ENCODE measurements at regions not wholly inside any gene's neighbourhood (a gene's known extent, or its start where the extent isn't known, plus 50 kb on each side); places are given as distances from the start of the nearest gene placed in this dataset.

GRCh38 chr9:16352251-16352650 is 518.2 kb downstream of the BNC2 start:
- Histone ChIP-seq H3K9me3 (no peaks in the 10 kb centered on the region), H3K4me1 (no peaks in the 10 kb centered on the region), H3K27ac (no peak overlapping the region), H3K36me3 (no peaks in the 10 kb centered on the region), H3K27me3 (no peaks in the 10 kb centered on the region), H3K4me3 (no peak overlapping the region)
- DNase-seq (peak in 1 of 4 donors; percentile 35), ATAC-seq (no peak)
- TF ChIP-seq CTCF (IDR thresholded peaks at IDR 0.05) = no peak
- intact Hi-C loops (cut with DNase I) = no loop called here

GRCh38 chr9:16352791-16353401 is 517.6 kb downstream of the BNC2 start:
- intact Hi-C loops (cut with DNase I) = no loop called here
- Histone ChIP-seq H3K36me3 (no peaks in the 10 kb centered on the region), H3K4me3 (no peak overlapping the region), H3K27me3 (no peaks in the 10 kb centered on the region), H3K27ac (no peak overlapping the region), H3K9me3 (no peaks in the 10 kb centered on the region), H3K4me1 (no peaks in the 10 kb centered on the region)
- TF ChIP-seq CTCF (IDR thresholded peaks at IDR 0.05) = no peak
- DNase-seq (peak in 2 of 4 donors; percentile 92), ATAC-seq (peak; percentile 65)

GRCh38 chr9:16356196-16356765 is 514.2 kb downstream of the BNC2 start:
- H3K9me3 ChIP-seq = no peaks in the 10 kb centered on the region
- intact Hi-C loops (cut with DNase I) = no loop called here
- ATAC-seq (no peak), DNase-seq (no peak)
- H3K4me3 ChIP-seq = no peak overlapping the region
- H3K27me3 ChIP-seq = no peaks in the 10 kb centered on the region
- no peaks in the 10 kb centered on the region for H3K4me1 ChIP-seq
- no peak overlapping the region for H3K27ac ChIP-seq
- H3K36me3 ChIP-seq = no peaks in the 10 kb centered on the region
- TF ChIP-seq CTCF (IDR thresholded peaks at IDR 0.05) = no peak

- Histone ChIP-seq H3K27me3 (no peaks in the 10 kb centered on the region), H3K36me3 (no peaks in the 10 kb centered on the region), H3K4me1 (no peaks in the 10 kb centered on the region), H3K27ac (no peak overlapping the region), H3K4me3 (no peak overlapping the region), H3K9me3 (no peaks in the 10 kb centered on the region)
- DNase-seq (no peak), ATAC-seq (no peak)
- TF ChIP-seq CTCF (IDR thresholded peaks at IDR 0.05) = no peak
- intact Hi-C loops (cut with DNase I) = no loop called here
These were observed 512.6 kb downstream of the BNC2 start for GRCh38 chr9:16357828-16358227.

GRCh38 chr9:16358751-16359150 is 511.7 kb downstream of the BNC2 start:
- Histone ChIP-seq H3K9me3 (no peaks in the 10 kb centered on the region), H3K36me3 (no peaks in the 10 kb centered on the region), H3K4me3 (no peak overlapping the region), H3K27ac (no peak overlapping the region), H3K27me3 (no peaks in the 10 kb centered on the region), H3K4me1 (peaks cover 0 to 4% of the 10 kb centered on the region in 2 donors)
- intact Hi-C loops (cut with DNase I) = no loop called here
- no peak for DNase-seq
- TF ChIP-seq CTCF (IDR thresholded peaks at IDR 0.05) = no peak
- ATAC-seq = no peak

All from left lung (tissue), 4 donors.